ENCODE measurements at regions not wholly inside any gene's neighbourhood (a gene's known extent, or its start where the extent isn't known, plus 50 kb on each side); places are given as distances from the start of the nearest gene placed in this dataset.

GRCh38 chr9:80465556-80465955, 893.8 kb downstream of the TLE4 start:
- Mint-ChIP-seq H3K36me3 (ENCODE audit: insufficient read depth) (peaks cover 3% of the 10 kb centered on the region), H3K27ac (no peak overlapping the region), H3K9me3 (ENCODE audit: low read depth) (peaks cover 9% of the 10 kb centered on the region), H3K27me3 (no peaks in the 10 kb centered on the region), H3K4me1 (ENCODE audit: low read depth) (no peaks in the 10 kb centered on the region), H3K4me3 (ENCODE audit: low read depth) (no peak overlapping the region)
- TF ChIP-seq, protein P1, sequence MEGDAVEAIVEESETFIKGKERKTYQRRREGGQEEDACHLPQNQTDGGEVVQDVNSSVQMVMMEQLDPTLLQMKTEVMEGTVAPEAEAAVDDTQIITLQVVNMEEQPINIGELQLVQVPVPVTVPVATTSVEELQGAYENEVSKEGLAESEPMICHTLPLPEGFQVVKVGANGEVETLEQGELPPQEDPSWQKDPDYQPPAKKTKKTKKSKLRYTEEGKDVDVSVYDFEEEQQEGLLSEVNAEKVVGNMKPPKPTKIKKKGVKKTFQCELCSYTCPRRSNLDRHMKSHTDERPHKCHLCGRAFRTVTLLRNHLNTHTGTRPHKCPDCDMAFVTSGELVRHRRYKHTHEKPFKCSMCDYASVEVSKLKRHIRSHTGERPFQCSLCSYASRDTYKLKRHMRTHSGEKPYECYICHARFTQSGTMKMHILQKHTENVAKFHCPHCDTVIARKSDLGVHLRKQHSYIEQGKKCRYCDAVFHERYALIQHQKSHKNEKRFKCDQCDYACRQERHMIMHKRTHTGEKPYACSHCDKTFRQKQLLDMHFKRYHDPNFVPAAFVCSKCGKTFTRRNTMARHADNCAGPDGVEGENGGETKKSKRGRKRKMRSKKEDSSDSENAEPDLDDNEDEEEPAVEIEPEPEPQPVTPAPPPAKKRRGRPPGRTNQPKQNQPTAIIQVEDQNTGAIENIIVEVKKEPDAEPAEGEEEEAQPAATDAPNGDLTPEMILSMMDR (IDR thresholded peaks at IDR 0.05; ENCODE audit: unreplicated experiment) = no peak
- DNase-seq (ENCODE audit: low spot score, unreplicated experiment) = no peak

DNA sequence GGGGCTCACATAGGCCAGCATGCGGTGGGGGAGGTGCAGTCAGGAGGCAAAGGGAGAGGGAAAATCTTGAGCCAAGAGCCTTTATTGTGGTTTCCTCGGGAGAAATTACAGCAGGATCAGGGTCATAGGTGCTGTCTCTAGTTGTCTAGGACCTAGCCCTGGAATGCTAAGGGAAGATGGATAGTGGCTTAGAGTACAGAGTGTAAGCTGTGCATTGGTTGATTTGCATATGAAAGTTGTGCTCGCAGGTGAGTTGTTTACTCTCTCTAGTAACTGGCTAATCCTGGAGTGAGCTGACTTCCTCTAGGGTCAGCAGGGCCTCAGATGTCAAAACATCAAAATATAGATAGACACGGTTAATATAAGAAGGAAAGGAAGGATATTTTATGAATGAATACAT, 877.7 kb downstream of the TLE4 start:
- Mint-ChIP-seq H3K27ac (no peak overlapping the region), H3K36me3 (ENCODE audit: insufficient read depth) (no peaks in the 10 kb centered on the region), H3K27me3 (no peaks in the 10 kb centered on the region), H3K4me1 (ENCODE audit: low read depth) (peaks cover 4% of the 10 kb centered on the region), H3K4me3 (ENCODE audit: low read depth) (no peak overlapping the region), H3K9me3 (ENCODE audit: low read depth) (peaks cover 10% of the 10 kb centered on the region)
- DNase-seq (ENCODE audit: low spot score, unreplicated experiment) = no peak
- TF ChIP-seq, protein P1 (IDR thresholded peaks at IDR 0.05; ENCODE audit: unreplicated experiment) = no peak

DNA sequence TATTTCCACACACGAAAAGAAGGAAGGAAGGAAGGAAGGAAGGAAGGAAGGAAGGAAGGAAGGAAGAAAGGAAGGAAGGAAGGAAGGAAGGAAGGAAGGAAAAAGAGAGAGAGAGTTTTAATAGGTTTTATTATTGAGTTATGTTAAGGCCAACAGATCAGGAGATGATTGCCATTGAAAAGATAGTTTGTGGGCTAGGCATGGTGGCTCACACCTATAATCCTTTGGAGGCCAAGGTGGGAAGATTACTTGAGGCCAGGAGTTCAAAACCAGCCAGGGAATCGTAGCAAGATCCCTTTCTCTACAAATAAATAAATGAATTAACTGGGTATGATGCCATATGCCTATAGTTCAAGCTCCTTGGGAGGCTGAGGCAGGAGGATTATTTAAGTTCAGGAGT, 877.2 kb downstream of the TLE4 start:
- Mint-ChIP-seq H3K36me3 (ENCODE audit: insufficient read depth) (no peaks in the 10 kb centered on the region), H3K9me3 (ENCODE audit: low read depth) (peaks cover 10% of the 10 kb centered on the region), H3K4me3 (ENCODE audit: low read depth) (no peak overlapping the region), H3K27me3 (no peaks in the 10 kb centered on the region), H3K4me1 (ENCODE audit: low read depth) (peaks cover 4% of the 10 kb centered on the region), H3K27ac (no peak overlapping the region)
- no peak for DNase-seq (ENCODE audit: low spot score, unreplicated experiment)
- TF ChIP-seq, protein P1 (IDR thresholded peaks at IDR 0.05; ENCODE audit: unreplicated experiment) = no peak

- Mint-ChIP-seq H3K9me3 (ENCODE audit: low read depth) (peaks cover 4% of the 10 kb centered on the region), H3K4me1 (ENCODE audit: low read depth) (peaks cover 4% of the 10 kb centered on the region), H3K27me3 (no peaks in the 10 kb centered on the region), H3K36me3 (ENCODE audit: insufficient read depth) (no peaks in the 10 kb centered on the region), H3K27ac (no peak overlapping the region), H3K4me3 (ENCODE audit: low read depth) (no peak overlapping the region)
- no peak for DNase-seq (ENCODE audit: low spot score, unreplicated experiment)
- TF ChIP-seq, protein P1 (IDR thresholded peaks at IDR 0.05; ENCODE audit: unreplicated experiment) = no peak
These were observed 876.1 kb downstream of the TLE4 start for GRCh38 chr9:80447876-80448275.

GRCh38 chr9:80440724-80441123, 869.0 kb downstream of the TLE4 start:
- no peak overlapping the region for H3K27ac Mint-ChIP-seq
- TF ChIP-seq, protein P1 (IDR thresholded peaks at IDR 0.05; ENCODE audit: unreplicated experiment) = no peak
- no peak overlapping the region for H3K4me3 Mint-ChIP-seq (ENCODE audit: low read depth)
- DNase-seq (ENCODE audit: low spot score, unreplicated experiment) = no peak
- H3K9me3 Mint-ChIP-seq (ENCODE audit: low read depth) = peaks cover 6% of the 10 kb centered on the region
- H3K27me3 Mint-ChIP-seq = no peaks in the 10 kb centered on the region
- no peaks in the 10 kb centered on the region for H3K36me3 Mint-ChIP-seq (ENCODE audit: insufficient read depth)
- no peaks in the 10 kb centered on the region for H3K4me1 Mint-ChIP-seq (ENCODE audit: low read depth)

Measured in progenitor cell of endocrine pancreas (in vitro differentiated cells).